Spleen (tissue), 7 donors: ENCODE measurements at regions not wholly inside any gene's neighbourhood (a gene's known extent, or its start where the extent isn't known, plus 50 kb on each side); places are given as distances from the start of the nearest gene placed in this dataset.

Experiments
- POLR2AphosphoS5 ChIP-seq, 3 donors: sonication (generic); formaldehyde crosslinking; IDR thresholded peaks; one replicate each; pipeline ENCODE4 v1.5.1; 2017; ENCODE audit warnings: antibody characterized with exemption in 3 of 3
- TF ChIP-seq, protein P1 (sequence below), 11 experiments: fragments of 200-600 bp in 7 of 11; fragments of 450-650 bp in 4 of 11; sonication (generic) in 4 of 11; IDR thresholded peaks in 8 of 11; conservative IDR thresholded peaks in 3 of 11; 1 replicate in 7 of 11; 2 replicates in 4 of 11; pipeline versions ENCODE4 v1.4.0 to v1.8.0; 2016 to 2021; ENCODE audit warnings: antibody characterized with exemption in 11 of 11, inconsistent platforms in 4 of 11, mild to moderate bottlenecking in 1 of 11
- donor health status: DM: no; HTN: no; CAD: no; lungs with moderate emphysema.
- donor health status: DM: no; HTN: no; CAD: no.
- donor health status: DM: no; HTN: no; CAD: no.

DNA sequence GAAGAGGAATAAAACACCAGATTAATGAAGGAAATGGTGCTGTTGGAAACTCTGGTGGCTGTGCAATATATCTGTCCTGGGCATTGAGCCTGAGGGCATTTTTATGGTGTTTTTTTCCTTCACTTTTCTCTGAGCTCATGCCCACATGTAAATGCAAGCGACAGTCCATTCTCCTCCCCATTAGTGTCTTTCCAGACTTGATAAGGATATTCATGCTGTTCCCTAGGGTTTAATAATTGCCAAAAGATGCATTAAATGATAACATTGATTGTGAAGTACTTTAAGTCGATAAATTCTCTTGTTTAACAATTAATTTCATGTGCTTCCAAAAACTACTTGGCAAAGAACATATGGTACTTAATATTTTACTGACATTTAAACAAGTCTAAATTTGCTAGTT lies 384.7 kb downstream of the MDFIC start:
- TF ChIP-seq, protein P1, sequence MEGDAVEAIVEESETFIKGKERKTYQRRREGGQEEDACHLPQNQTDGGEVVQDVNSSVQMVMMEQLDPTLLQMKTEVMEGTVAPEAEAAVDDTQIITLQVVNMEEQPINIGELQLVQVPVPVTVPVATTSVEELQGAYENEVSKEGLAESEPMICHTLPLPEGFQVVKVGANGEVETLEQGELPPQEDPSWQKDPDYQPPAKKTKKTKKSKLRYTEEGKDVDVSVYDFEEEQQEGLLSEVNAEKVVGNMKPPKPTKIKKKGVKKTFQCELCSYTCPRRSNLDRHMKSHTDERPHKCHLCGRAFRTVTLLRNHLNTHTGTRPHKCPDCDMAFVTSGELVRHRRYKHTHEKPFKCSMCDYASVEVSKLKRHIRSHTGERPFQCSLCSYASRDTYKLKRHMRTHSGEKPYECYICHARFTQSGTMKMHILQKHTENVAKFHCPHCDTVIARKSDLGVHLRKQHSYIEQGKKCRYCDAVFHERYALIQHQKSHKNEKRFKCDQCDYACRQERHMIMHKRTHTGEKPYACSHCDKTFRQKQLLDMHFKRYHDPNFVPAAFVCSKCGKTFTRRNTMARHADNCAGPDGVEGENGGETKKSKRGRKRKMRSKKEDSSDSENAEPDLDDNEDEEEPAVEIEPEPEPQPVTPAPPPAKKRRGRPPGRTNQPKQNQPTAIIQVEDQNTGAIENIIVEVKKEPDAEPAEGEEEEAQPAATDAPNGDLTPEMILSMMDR (IDR thresholded peaks at IDR 0.05 in 8 of 11, conservative IDR thresholded peaks at IDR 0.05 in 3 of 11) = no peak
- TF ChIP-seq POLR2AphosphoS5 (IDR thresholded peaks at IDR 0.05) = no peak
